Body of pancreas (tissue), 4 donors: ENCODE measurements at regions not wholly inside any gene's neighbourhood (a gene's known extent, or its start where the extent isn't known, plus 50 kb on each side); places are given as distances from the start of the nearest gene placed in this dataset.

Source experiments
- CTCF ChIP-seq, 7 experiments: fragments of 450-650 bp in 4 of 7; fragments of 200-600 bp in 3 of 7; sonication (generic) in 3 of 7; IDR thresholded peaks; one replicate each; pipeline ENCODE4 v1.5.1; 2016 to 2019; ENCODE audit warnings: antibody characterized with exemption in 7 of 7
- POLR2A ChIP-seq, 3 donors: fragments of 450-650 bp; IDR thresholded peaks; one replicate each; pipeline ENCODE4 v1.6.1; 2016; ENCODE audit warnings: antibody characterized with exemption in 3 of 3, mild to moderate bottlenecking in 2 of 3

GRCh38 chr16:26987597-26988010 is 79.1 kb upstream of the C16orf82 start:
- no peak for TF ChIP-seq POLR2A (IDR thresholded peaks at IDR 0.05)
- no peak for TF ChIP-seq CTCF (IDR thresholded peaks at IDR 0.05)
